ENCODE measurements at regions not wholly inside any gene's neighbourhood (a gene's known extent, or its start where the extent isn't known, plus 50 kb on each side); places are given as distances from the start of the nearest gene placed in this dataset.

DNA sequence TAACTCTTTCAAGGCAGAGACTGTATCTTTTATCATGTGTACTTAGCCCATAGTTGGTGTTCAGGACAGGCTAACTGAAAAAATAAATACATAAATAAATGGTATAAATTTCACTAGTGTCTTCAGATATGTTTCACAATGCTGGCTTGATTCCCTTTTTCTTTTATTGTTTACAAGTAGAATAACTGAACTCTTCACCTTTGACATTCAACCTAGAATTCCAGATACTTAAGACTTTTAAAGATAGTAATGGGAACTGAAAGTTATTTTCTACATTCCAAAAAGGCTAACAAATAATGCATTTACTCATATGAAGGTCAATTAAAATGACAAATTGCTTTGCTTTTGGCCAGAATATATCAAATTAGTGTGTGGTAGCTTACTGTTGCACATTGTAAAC is 411.3 kb upstream of the TENM4 start:
- Histone ChIP-seq H3K4me1 (ENCODE audit: control insufficient read depth, extremely low read depth, insufficient read depth, low read length) (no peaks in the 10 kb centered on the region), H3K9ac (replicated peaks; ENCODE audit: extremely low read depth, insufficient read depth, low read length) (no peak overlapping the region), H3K27me3 (ENCODE audit: control insufficient read depth in 2 of 2, insufficient read depth in 2 of 2, low read length in 2 of 2) (no peaks in the 10 kb centered on the region), H3K79me2 (ENCODE audit: control insufficient read depth, insufficient read depth, low read length) (no peaks in the 10 kb centered on the region), H3K9me1 (replicated peaks; ENCODE audit: control insufficient read depth, extremely low read depth, insufficient read depth, low read length) (no peaks in the 10 kb centered on the region), H2AFZ (ENCODE audit: low read depth, low read length) (no peak overlapping the region), H3K4me3 (replicated peaks in 1 of 3; ENCODE audit: insufficient read depth in 1 of 3, low read depth in 1 of 3, low read length in 3 of 3) (no peak overlapping the region), H3K9me3 (replicated peaks; ENCODE audit: control insufficient read depth, insufficient read depth, low read length) (no peaks in the 10 kb centered on the region), H3K27ac (ENCODE audit: insufficient read depth, low read depth, low read length) (no peak overlapping the region), H3K36me3 (ENCODE audit: control insufficient read depth in 2 of 2, extremely low read depth in 1 of 2, insufficient read depth in 2 of 2, low read length in 2 of 2) (no peaks in the 10 kb centered on the region), H3K4me2 (ENCODE audit: insufficient read depth, low read length) (no peak overlapping the region), H4K20me1 (replicated peaks; ENCODE audit: control insufficient read depth, extremely low read depth, insufficient read depth, low read length) (no peaks in the 10 kb centered on the region)
- dilution Hi-C loops (cut with MboI; ENCODE audit: extremely low pct_ligation_motif_present, low sequenced_read_pairs) (no loop called here), intact Hi-C loops (cut with micrococcal nuclease) (no loop called here)
- ChIA-PET CTCF (no interaction called here), POLR2A (no interaction called here)
- DNase-seq (ENCODE audit: low read depth, low spot score), result no peak
- TF ChIP-seq POLR2A (IDR thresholded peaks at IDR 0.05; ENCODE audit: low read depth, low read length) (no peak), MYC (IDR thresholded peaks at IDR 0.05; ENCODE audit: low read depth, low read length) (no peak), CTCF (IDR thresholded peaks at IDR 0.05; ENCODE audit: extremely low read depth in 1 of 2, insufficient read depth in 1 of 2, low read depth in 1 of 2, low read length in 2 of 2) (no peak), POLR2AphosphoS5 (IDR thresholded peaks at IDR 0.05; ENCODE audit: insufficient read depth, low read depth, low read length) (no peak), EZH2 (IDR thresholded peaks at IDR 0.05; ENCODE audit: borderline replicate concordance, low read depth, low read length, severe bottlenecking) (no peak), FOS (IDR thresholded peaks at IDR 0.05; ENCODE audit: borderline replicate concordance, insufficient read depth, low read length) (no peak), JUN (IDR thresholded peaks at IDR 0.05; ENCODE audit: borderline replicate concordance, insufficient read depth, insufficient read length, low read depth) (no peak), GATA2 (IDR thresholded peaks at IDR 0.05; ENCODE audit: insufficient read depth, insufficient read length, low read depth, low read length) (no peak)
- TF ChIP-seq, protein P1, sequence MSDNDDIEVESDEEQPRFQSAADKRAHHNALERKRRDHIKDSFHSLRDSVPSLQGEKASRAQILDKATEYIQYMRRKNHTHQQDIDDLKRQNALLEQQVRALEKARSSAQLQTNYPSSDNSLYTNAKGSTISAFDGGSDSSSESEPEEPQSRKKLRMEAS (IDR thresholded peaks at IDR 0.05; ENCODE audit: insufficient read depth, insufficient read length), result no peak
- FAIRE-seq, result no peak
- no TSS peak for BruUV-seq (replicated peaks)
